H1 (cell line): ENCODE measurements at regions not wholly inside any gene's neighbourhood (a gene's known extent, or its start where the extent isn't known, plus 50 kb on each side); places are given as distances from the start of the nearest gene placed in this dataset.

Source experiments
- CTCF ChIA-PET: fragments of 300-600 bp; sonication (Branson Sonifier 250); formaldehyde crosslinking; loops from one replicate; lab custom pipeline; 2021; ENCODE audit not compliant: partially characterized antibody; lab: Charles Lee
- POLR2A ChIA-PET: fragments of 300-600 bp; sonication (Branson Sonifier 250); formaldehyde crosslinking; loops from one replicate; lab custom pipeline; 2021; ENCODE audit warnings: inconsistent platforms; ENCODE audit not compliant: partially characterized antibody; lab: Charles Lee
- DNase-seq, 2 experiments: peaks; one replicate each; pipeline versions ENCODE4 v3.0.0 to v3.0.0-alpha.2; 2010 to 2022; ENCODE audit warnings: low spot score in 2 of 2, low read depth in 1 of 2, mixed read lengths in 1 of 2
- FAIRE-seq: peaks from 2 replicates; lab custom pipeline; 2011; peaks lifted over from hg19 to GRCh38; lab: Jason Lieb, UNC
- H2AFZ ChIP-seq: 2 replicates; pipeline ENCODE4 v1.8.1; 2012; ENCODE audit warnings: low read length, inconsistent platforms
- H2AK5ac ChIP-seq: 2 replicates; pipeline ENCODE4 v1.6.1; 2013; ENCODE audit warnings: low read depth, low read length
- H2BK120ac ChIP-seq: replicated peaks from 2 replicates; pipeline ENCODE3; 2013; ENCODE audit warnings: low read depth, low read length, inconsistent platforms
- H2BK12ac ChIP-seq: 2 replicates; pipeline ENCODE4 v1.6.1; 2013; ENCODE audit warnings: low read depth, low read length
- H2BK15ac ChIP-seq: 2 replicates; pipeline ENCODE4 v1.6.1; 2013; ENCODE audit warnings: low read length
- H2BK20ac ChIP-seq: 2 replicates; pipeline ENCODE4 v1.6.1; 2013; ENCODE audit warnings: low read length
- H2BK5ac ChIP-seq: 2 replicates; pipeline ENCODE4 v1.6.1; 2013; ENCODE audit warnings: low read depth, low read length
- H3K14ac ChIP-seq: 2 replicates; pipeline ENCODE4 v1.6.1; 2013; ENCODE audit warnings: inconsistent platforms; ENCODE audit not compliant: insufficient read length
- H3K18ac ChIP-seq: 2 replicates; pipeline ENCODE4 v1.6.1; 2013; ENCODE audit warnings: low read length; ENCODE audit errors: extremely low read depth
- H3K23ac ChIP-seq: 2 replicates; pipeline ENCODE4 v1.6.1; 2013; ENCODE audit warnings: inconsistent platforms; ENCODE audit not compliant: insufficient read length
- H3K23me2 ChIP-seq: 2 replicates; pipeline ENCODE4 v1.6.1; 2013; ENCODE audit warnings: low read depth, low read length
- H3K27ac ChIP-seq: 2 replicates; pipeline ENCODE4 v1.6.1; 2011; ENCODE audit warnings: low read depth, low read length, inconsistent platforms
- H3K27me3 ChIP-seq, 4 experiments: replicated peaks in 1 of 4; 1 replicate in 1 of 4; 2 replicates in 3 of 4; pipeline versions ENCODE4 v1.6.1 to v1.8.1; 2011 to 2013; ENCODE audit warnings: low read length in 3 of 4, mild to moderate bottlenecking in 3 of 4, inconsistent platforms in 2 of 4, mixed read lengths in 2 of 4, moderate library complexity in 1 of 4; ENCODE audit not compliant: control insufficient read depth in 3 of 4, insufficient read depth in 3 of 4; ENCODE audit errors: extremely low read depth in 1 of 4
- H3K36me3 ChIP-seq, 4 experiments: 2 replicates each; pipeline versions ENCODE4 v1.6.1 to v1.8.1; 2011 to 2013; ENCODE audit warnings: mild to moderate bottlenecking in 4 of 4, low read length in 3 of 4, moderate library complexity in 2 of 4, control low read depth in 1 of 4, inconsistent platforms in 1 of 4; ENCODE audit not compliant: insufficient read depth in 4 of 4, control insufficient read depth in 2 of 4
- H3K4ac ChIP-seq: replicated peaks from 2 replicates; pipeline ENCODE3; 2013; ENCODE audit warnings: low read length, low read depth, mixed read lengths, inconsistent platforms; ENCODE audit not compliant: insufficient read length
- H3K4me1 ChIP-seq, 4 experiments: replicated peaks in 1 of 4; 1 replicate in 1 of 4; 2 replicates in 3 of 4; pipeline versions ENCODE4 v1.6.1 to v1.8.1; 2011 to 2013; ENCODE audit warnings: low read length in 3 of 4, inconsistent platforms in 2 of 4, mixed read lengths in 1 of 4; ENCODE audit not compliant: insufficient read depth in 4 of 4, control insufficient read depth in 3 of 4
- H3K4me2 ChIP-seq, 2 experiments: 2 replicates each; pipeline versions ENCODE4 v1.6.1 to v1.8.1; 2011 to 2013; ENCODE audit warnings: low read depth in 2 of 2, low read length in 2 of 2, control low read depth in 1 of 2, inconsistent platforms in 1 of 2, mild to moderate bottlenecking in 1 of 2; ENCODE audit not compliant: insufficient read depth in 1 of 2
- H3K4me3 ChIP-seq, 4 experiments: fragments of 200-600, 300-600 bp in 1 of 4; sonication (generic), shearing (Covaris generic), sonication (Bioruptor Twin) in 1 of 4; 2 replicates each; pipeline versions ENCODE4 v1.5.1 to v1.8.1; 2011 to 2016; ENCODE audit warnings: low read length in 4 of 4, low read depth in 3 of 4, control low read depth in 2 of 4, inconsistent platforms in 2 of 4, mild to moderate bottlenecking in 2 of 4, mixed read lengths in 1 of 4, moderate library complexity in 1 of 4; ENCODE audit not compliant: insufficient read depth in 2 of 4; ENCODE audit errors: extremely low read depth in 1 of 4
- H3K56ac ChIP-seq: replicated peaks from 2 replicates; pipeline ENCODE3; 2013; ENCODE audit warnings: low read depth, mild to moderate bottlenecking, mixed read lengths, low read length, inconsistent platforms; ENCODE audit not compliant: insufficient read length
- H3K79me1 ChIP-seq: 2 replicates; pipeline ENCODE4 v1.6.1; 2013; ENCODE audit warnings: low read depth, low read length, control low read depth
- H3K79me2 ChIP-seq, 2 experiments: 2 replicates each; pipeline versions ENCODE4 v1.6.1 to v1.8.1; 2012 to 2013; ENCODE audit warnings: low read length in 2 of 2, mild to moderate bottlenecking in 2 of 2, inconsistent platforms in 1 of 2; ENCODE audit not compliant: insufficient read depth in 2 of 2, control insufficient read depth in 1 of 2
- H3K9ac ChIP-seq, 4 experiments: replicated peaks in 1 of 4; 1 replicate in 1 of 4; 2 replicates in 3 of 4; pipeline versions ENCODE4 v1.6.1 to v1.8.1; 2011 to 2013; ENCODE audit warnings: low read depth in 3 of 4, low read length in 3 of 4, control low read depth in 2 of 4, mild to moderate bottlenecking in 2 of 4, moderate library complexity in 2 of 4, inconsistent platforms in 1 of 4; ENCODE audit errors: extremely low read depth in 1 of 4
- H3K9me3 ChIP-seq, 2 experiments: 2 replicates each; pipeline versions ENCODE4 v1.6.1 to v1.8.1; 2012 to 2013; ENCODE audit warnings: mild to moderate bottlenecking in 2 of 2, moderate library complexity in 2 of 2, control low read depth in 1 of 2, inconsistent platforms in 1 of 2, low read depth in 1 of 2, low read length in 1 of 2, mixed read lengths in 1 of 2; ENCODE audit not compliant: insufficient read depth in 2 of 2
- H4K20me1 ChIP-seq, 2 experiments: replicated peaks in 1 of 2; 2 replicates each; pipeline versions ENCODE3 to v1.8.1; 2011 to 2013; ENCODE audit warnings: inconsistent platforms in 2 of 2, low read length in 2 of 2, mild to moderate bottlenecking in 1 of 2; ENCODE audit not compliant: insufficient read depth in 2 of 2, control insufficient read depth in 1 of 2
- H4K5ac ChIP-seq: 2 replicates; pipeline ENCODE4 v1.6.1; 2013; ENCODE audit warnings: low read length, low read depth, mixed read lengths, inconsistent platforms; ENCODE audit not compliant: insufficient read length
- H4K8ac ChIP-seq: 2 replicates; pipeline ENCODE4 v1.8.0; 2013; ENCODE audit warnings: mild to moderate bottlenecking, moderate library complexity, low read length, inconsistent platforms; ENCODE audit not compliant: insufficient read depth; ENCODE audit errors: extremely low read depth
- H4K91ac ChIP-seq: replicated peaks from 2 replicates; pipeline ENCODE3; 2013; ENCODE audit warnings: low read length, mixed read lengths, inconsistent platforms; ENCODE audit not compliant: insufficient read length
- BACH1 ChIP-seq: IDR thresholded peaks from 2 replicates; pipeline ENCODE4 v1.6.1; 2012; ENCODE audit warnings: low read length, improper control_type of control experiment
- CTCF ChIP-seq, 3 experiments: IDR thresholded peaks; 1 replicate in 2 of 3; 2 replicates in 1 of 3; pipeline versions ENCODE4 v1.5.1 to v1.6.1; 2011; ENCODE audit warnings: low read length in 3 of 3, mild to moderate bottlenecking in 3 of 3, inconsistent platforms in 2 of 3, low read depth in 1 of 3, moderate library complexity in 1 of 3; ENCODE audit not compliant: insufficient read depth in 1 of 3; ENCODE audit errors: control extremely low read depth in 1 of 3
- EZH2 ChIP-seq: fragments of 200-600 bp; sonication (generic); IDR thresholded peaks from 2 replicates; pipeline ENCODE4 v1.7.1; 2012; ENCODE audit warnings: low read depth, mild to moderate bottlenecking, moderate library complexity, low read length, inconsistent platforms; ENCODE audit not compliant: severe bottlenecking
- HDAC2 ChIP-seq, 2 experiments: fragments of 300-600 bp in 1 of 2; sonication (generic) in 1 of 2; IDR thresholded peaks; 2 replicates each; pipeline ENCODE4 v1.6.1; 2011 to 2012; ENCODE audit warnings: low read depth in 2 of 2, low read length in 2 of 2, mild to moderate bottlenecking in 2 of 2, moderate library complexity in 2 of 2, borderline replicate concordance in 1 of 2, inconsistent platforms in 1 of 2
- HDAC6 ChIP-seq: IDR thresholded peaks from one replicate; pipeline ENCODE4 v1.7.1; 2012; ENCODE audit warnings: low read depth, mild to moderate bottlenecking, inconsistent platforms, low read length, moderate library complexity
- POLR2A ChIP-seq, 2 experiments: IDR thresholded peaks; 1 replicate in 1 of 2; 2 replicates in 1 of 2; pipeline ENCODE4 v1.6.1; 2011; ENCODE audit warnings: low read depth in 2 of 2, low read length in 2 of 2, mild to moderate bottlenecking in 2 of 2; ENCODE audit errors: control extremely low read depth in 1 of 2
- WGBS, 2 experiments: shearing (Covaris generic) in 1 of 2; methylation state at CpG; one replicate each; pipeline versions ENCODE4 v1.1.6 to v1.1.7; 2013 to 2015; ENCODE audit warnings: low lambda C conversion rate in 2 of 2, mixed read lengths in 2 of 2, inconsistent platforms in 1 of 2, low coverage in 1 of 2, missing lambda C conversion rate in 1 of 2; ENCODE audit not compliant: insufficient replicate concordance in 2 of 2, insufficient coverage in 1 of 2, insufficient read length in 1 of 2; ENCODE audit errors: extremely low coverage in 1 of 2, missing lambda C conversion rate in 1 of 2; 5-methylcytosine and 5-hydroxymethylcytosine counted together

DNA sequence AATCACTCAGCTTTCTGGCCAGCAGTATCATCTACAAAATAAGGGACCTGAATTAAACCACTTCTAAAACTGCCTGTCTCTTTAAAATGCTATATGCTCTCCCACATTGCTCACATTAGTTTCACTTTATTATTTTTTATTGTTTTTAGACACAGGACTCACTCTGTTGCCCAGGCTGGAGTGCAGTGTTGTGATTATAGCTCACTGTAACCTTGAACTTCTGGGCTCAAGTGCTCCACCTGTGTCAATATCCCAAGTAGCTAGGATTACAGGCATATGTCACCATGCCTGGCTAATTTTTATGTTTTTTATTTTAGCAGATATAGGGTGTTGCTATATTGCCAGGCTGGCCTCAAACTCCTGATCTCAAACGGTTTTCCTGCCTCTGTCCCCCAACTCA, 591.3 kb upstream of the ZNF804A start:
- Histone ChIP-seq H2BK5ac (no peak overlapping the region), H3K4ac (no peak overlapping the region), H3K79me1 (no peaks in the 10 kb centered on the region), H3K9ac (no peak overlapping the region), H4K5ac (no peak overlapping the region), H3K4me3 (no peak overlapping the region), H3K14ac (no peak overlapping the region), H3K9me3 (no peaks in the 10 kb centered on the region), H3K79me2 (no peaks in the 10 kb centered on the region), H2BK15ac (no peak overlapping the region), H2AK5ac (no peak overlapping the region), H2BK20ac (no peak overlapping the region), H3K4me1 (no peaks in the 10 kb centered on the region), H3K27me3 (no peaks in the 10 kb centered on the region), H3K23me2 (no peaks in the 10 kb centered on the region), H3K18ac (no peak overlapping the region), H4K20me1 (no peaks in the 10 kb centered on the region), H2BK120ac (no peak overlapping the region), H3K27ac (no peak overlapping the region), H3K56ac (no peak overlapping the region), H2BK12ac (no peak overlapping the region), H2AFZ (no peak overlapping the region), H3K23ac (no peak overlapping the region), H4K91ac (no peak overlapping the region), H3K4me2 (no peak overlapping the region), H4K8ac (no peak overlapping the region), H3K36me3 (no peaks in the 10 kb centered on the region)
- POLR2A ChIA-PET, result no interaction called here
- DNase-seq, result no peak
- CTCF ChIA-PET, result interaction anchor here (0.8 kb wide), 1 partner anchor 24 kb away, joined by 3 read pairs; no protein-coding TSS in a partner anchor
- WGBS, 2 experiments, result 76% methylated on average over 1 of the region's 1 CpG; no CpG with 5 or more reads in 1 of the 2 experiments
- no peak for FAIRE-seq
- TF ChIP-seq HDAC6, result no peak
- no peak for TF ChIP-seq HDAC2 (IDR thresholded peaks at IDR 0.05; ENCODE audit: borderline replicate concordance in 1 of 2, low read depth in 2 of 2, low read length in 2 of 2)
- TF ChIP-seq CTCF (IDR thresholded peaks at IDR 0.05; ENCODE audit: control extremely low read depth in 1 of 3, insufficient read depth in 1 of 3, low read depth in 1 of 3, low read length in 3 of 3), result no peak
- no peak for TF ChIP-seq BACH1
- TF ChIP-seq POLR2A (IDR thresholded peaks at IDR 0.05; ENCODE audit: control extremely low read depth in 1 of 2, low read depth in 2 of 2, low read length in 2 of 2), result no peak
- no peak for TF ChIP-seq EZH2
